OCI-LY3 (cell line): ENCODE measurements at regions not wholly inside any gene's neighbourhood (a gene's known extent, or its start where the extent isn't known, plus 50 kb on each side); places are given as distances from the start of the nearest gene placed in this dataset.
A peak's percentile ranks its signal among the peaks of the same experiment; 100 is the strongest.

ENCODE experiments used
- H2AFZ ChIP-seq: fragments of 200-600, 300-600 bp; shearing (Covaris generic); 2 replicates; pipeline ENCODE4 v1.6.0; 2014; ENCODE audit warnings: antibody characterized with exemption, low read depth, low read length
- H3K27ac ChIP-seq: fragments of 200-600, 300-600 bp; sonication (generic); 2 replicates; pipeline ENCODE4 v1.5.1; 2014; ENCODE audit warnings: mild to moderate bottlenecking, low read length, moderate library complexity, mixed read lengths
- H3K27me3 ChIP-seq: fragments of 200-600, 300-600 bp; sonication (generic); 2 replicates; pipeline ENCODE4 v1.6.1; 2014; ENCODE audit warnings: low read depth, low read length, mixed read lengths
- H3K36me3 ChIP-seq: fragments of 200-600, 300-600 bp; sonication (generic); replicated peaks from 2 replicates; pipeline ENCODE3; 2014; ENCODE audit warnings: low read depth, low read length, mixed read lengths
- H3K4me1 ChIP-seq: fragments of 300-600, 200-600 bp; sonication (generic); 2 replicates; pipeline ENCODE4 v1.6.1; 2014; ENCODE audit warnings: low read length, mixed read lengths
- H3K4me2 ChIP-seq: fragments of 200-600, 300-600 bp; sonication (generic); 2 replicates; pipeline ENCODE4 v1.6.1; 2014; ENCODE audit warnings: low read length, mixed read lengths
- H3K4me3 ChIP-seq: fragments of 300-600, 200-600 bp; sonication (generic); 2 replicates; pipeline ENCODE4 v1.5.1; 2014; ENCODE audit warnings: antibody characterized with exemption, mild to moderate bottlenecking, low read length, moderate library complexity
- H3K79me2 ChIP-seq: fragments of 300-600, 200-600 bp; shearing (Covaris generic); 2 replicates; pipeline ENCODE4 v1.6.1; 2014; ENCODE audit warnings: mild to moderate bottlenecking, low read length, mixed read lengths
- H3K9ac ChIP-seq: fragments of 300-600, 200-600 bp; shearing (Covaris generic); 2 replicates; pipeline ENCODE4 v1.6.0; 2014; ENCODE audit warnings: mild to moderate bottlenecking, low read length, moderate library complexity
- H3K9me3 ChIP-seq: fragments of 200-600, 300-600 bp; shearing (Covaris generic); 2 replicates; pipeline ENCODE4 v1.6.1; 2014; ENCODE audit warnings: low read length, mixed read lengths; ENCODE audit not compliant: insufficient read depth
- H4K20me1 ChIP-seq: fragments of 200-600, 300-600 bp; sonication (generic); 2 replicates; pipeline ENCODE4 v1.6.1; 2016; ENCODE audit warnings: low read length, mixed read lengths; ENCODE audit not compliant: insufficient read depth
- EZH2phosphoT487 ChIP-seq: fragments of 200-600 bp; shearing (Covaris generic); IDR thresholded peaks from 2 replicates; pipeline ENCODE4 v1.6.1; 2018; ENCODE audit warnings: antibody characterized with exemption, mixed run types, low read depth
- TF ChIP-seq, protein P1 (sequence below): fragments of 200-600, 300-600 bp; sonication (generic); IDR thresholded peaks from 2 replicates; pipeline ENCODE4 v1.5.1; 2014; ENCODE audit warnings: antibody characterized with exemption, low read length, low read depth

DNA sequence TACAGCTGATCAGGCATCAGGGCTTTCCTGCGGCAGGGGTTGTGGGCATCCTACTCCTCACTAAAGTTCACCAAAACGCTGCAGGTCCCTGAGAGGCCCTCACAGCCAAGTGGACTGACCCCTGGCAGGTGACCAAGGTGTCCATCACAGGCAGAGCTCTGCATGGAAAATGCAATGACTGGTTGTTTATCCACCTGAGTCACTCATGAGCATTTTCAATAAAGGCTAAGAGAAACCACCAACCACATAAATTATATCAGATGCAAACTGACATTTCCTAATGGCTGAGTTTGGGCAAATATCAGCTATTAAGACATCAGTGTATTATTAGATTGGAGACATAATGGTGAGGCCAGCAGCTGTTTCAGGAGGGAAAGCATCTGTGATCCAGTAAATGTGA lies 152.7 kb upstream of the SYNDIG1 start:
- Histone ChIP-seq H3K9me3 (no peaks in the 10 kb centered on the region), H3K4me2 (peak overlapping the region; percentile 62), H3K27ac (no peak overlapping the region), H3K79me2 (no peaks in the 10 kb centered on the region), H3K9ac (no peak overlapping the region), H3K4me3 (no peak overlapping the region), H3K4me1 (peaks cover 29% of the 10 kb centered on the region), H3K27me3 (peaks cover 23% of the 10 kb centered on the region; the same call in 1 of the 2 replicates), H4K20me1 (no peaks in the 10 kb centered on the region), H3K36me3 (no peaks in the 10 kb centered on the region), H2AFZ (no peak overlapping the region)
- TF ChIP-seq EZH2phosphoT487: no peak
- TF ChIP-seq, protein P1, sequence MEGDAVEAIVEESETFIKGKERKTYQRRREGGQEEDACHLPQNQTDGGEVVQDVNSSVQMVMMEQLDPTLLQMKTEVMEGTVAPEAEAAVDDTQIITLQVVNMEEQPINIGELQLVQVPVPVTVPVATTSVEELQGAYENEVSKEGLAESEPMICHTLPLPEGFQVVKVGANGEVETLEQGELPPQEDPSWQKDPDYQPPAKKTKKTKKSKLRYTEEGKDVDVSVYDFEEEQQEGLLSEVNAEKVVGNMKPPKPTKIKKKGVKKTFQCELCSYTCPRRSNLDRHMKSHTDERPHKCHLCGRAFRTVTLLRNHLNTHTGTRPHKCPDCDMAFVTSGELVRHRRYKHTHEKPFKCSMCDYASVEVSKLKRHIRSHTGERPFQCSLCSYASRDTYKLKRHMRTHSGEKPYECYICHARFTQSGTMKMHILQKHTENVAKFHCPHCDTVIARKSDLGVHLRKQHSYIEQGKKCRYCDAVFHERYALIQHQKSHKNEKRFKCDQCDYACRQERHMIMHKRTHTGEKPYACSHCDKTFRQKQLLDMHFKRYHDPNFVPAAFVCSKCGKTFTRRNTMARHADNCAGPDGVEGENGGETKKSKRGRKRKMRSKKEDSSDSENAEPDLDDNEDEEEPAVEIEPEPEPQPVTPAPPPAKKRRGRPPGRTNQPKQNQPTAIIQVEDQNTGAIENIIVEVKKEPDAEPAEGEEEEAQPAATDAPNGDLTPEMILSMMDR: no peak

DNA sequence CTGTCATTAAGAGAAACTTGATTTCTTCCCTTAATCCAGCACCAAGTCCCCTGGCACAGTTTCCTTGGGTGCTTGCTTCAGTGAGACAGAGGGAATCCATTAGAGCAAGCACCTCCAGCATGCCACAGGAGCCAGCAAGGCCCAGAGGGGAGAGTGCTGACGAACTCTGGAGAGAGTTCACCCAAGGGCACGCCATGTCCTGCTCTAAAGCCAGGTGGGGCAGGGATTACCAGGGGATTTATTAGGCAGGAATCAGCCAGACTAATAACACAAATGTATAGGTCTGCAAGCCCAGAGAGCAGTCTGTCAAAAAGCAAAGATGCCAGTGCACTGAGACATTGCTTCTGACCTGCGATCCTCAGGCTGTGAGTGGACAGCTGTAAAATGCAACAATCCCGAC lies 155.4 kb upstream of the SYNDIG1 start:
- H3K27ac ChIP-seq: no peak overlapping the region
- H3K9ac ChIP-seq: no peak overlapping the region
- no peaks in the 10 kb centered on the region for H3K36me3 ChIP-seq
- H3K27me3 ChIP-seq: peaks cover 43% of the 10 kb centered on the region
- no peaks in the 10 kb centered on the region for H3K9me3 ChIP-seq
- no peak overlapping the region for H2AFZ ChIP-seq
- H3K4me1 ChIP-seq: peaks cover 28% of the 10 kb centered on the region
- H3K4me3 ChIP-seq: no peak overlapping the region
- H3K79me2 ChIP-seq: no peaks in the 10 kb centered on the region
- TF ChIP-seq, protein P1: no peak
- TF ChIP-seq EZH2phosphoT487: no peak
- H4K20me1 ChIP-seq: no peaks in the 10 kb centered on the region
- no peak overlapping the region for H3K4me2 ChIP-seq

DNA sequence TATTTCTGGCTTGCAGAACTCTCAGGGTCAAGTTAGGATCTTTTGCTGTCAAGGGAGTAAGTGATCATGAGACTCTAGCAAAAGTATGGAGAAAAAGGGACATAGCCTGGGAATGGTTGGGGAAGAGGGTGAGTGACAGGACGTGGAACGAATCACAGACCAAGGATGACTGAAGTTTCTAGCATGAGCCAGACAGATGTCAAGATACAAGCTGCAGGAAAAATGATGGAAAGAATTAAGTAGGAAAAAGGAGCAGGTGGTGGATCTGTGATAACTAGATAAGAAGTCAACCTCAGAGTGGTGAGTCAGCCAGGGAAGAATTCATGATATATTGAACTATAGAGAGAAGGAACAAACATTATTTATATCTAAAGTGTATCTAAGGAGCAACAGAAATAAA lies 159.8 kb upstream of the SYNDIG1 start:
- no peaks in the 10 kb centered on the region for H3K9me3 ChIP-seq
- H3K4me1 ChIP-seq: peaks cover 9% of the 10 kb centered on the region
- H3K36me3 ChIP-seq: no peaks in the 10 kb centered on the region
- H3K4me2 ChIP-seq: no peak overlapping the region
- H4K20me1 ChIP-seq: no peaks in the 10 kb centered on the region
- H3K27me3 ChIP-seq: peaks cover 47% of the 10 kb centered on the region
- H3K27ac ChIP-seq: no peak overlapping the region
- no peak overlapping the region for H3K4me3 ChIP-seq
- no peak overlapping the region for H3K9ac ChIP-seq
- no peaks in the 10 kb centered on the region for H3K79me2 ChIP-seq
- no peak for TF ChIP-seq EZH2phosphoT487
- TF ChIP-seq, protein P1: no peak
- no peak overlapping the region for H2AFZ ChIP-seq

DNA sequence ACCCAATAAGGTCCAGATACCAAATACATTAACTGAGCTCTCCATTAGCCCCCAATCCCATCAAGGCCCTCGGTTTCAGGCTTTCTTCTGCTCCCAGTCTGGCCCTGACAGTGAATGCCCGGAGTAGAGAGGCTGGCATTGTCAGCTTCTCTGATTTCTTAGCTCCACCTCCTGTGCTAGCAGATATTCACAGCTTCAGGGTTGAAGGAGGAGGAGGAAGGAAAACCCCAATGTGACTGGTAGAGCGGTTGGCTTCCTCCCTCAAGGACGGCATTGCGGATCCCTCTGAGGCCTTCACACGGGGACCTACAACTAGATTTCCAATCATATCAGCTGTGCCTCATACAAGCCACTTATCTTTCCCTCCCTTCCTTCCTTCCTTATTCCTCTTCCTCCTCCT lies 164.1 kb upstream of the SYNDIG1 start:
- Histone ChIP-seq H3K9ac (no peak overlapping the region), H4K20me1 (no peaks in the 10 kb centered on the region), H3K9me3 (no peaks in the 10 kb centered on the region), H3K27ac (no peak overlapping the region), H3K27me3 (peaks cover 12% of the 10 kb centered on the region), H3K4me3 (no peak overlapping the region), H3K36me3 (no peaks in the 10 kb centered on the region), H2AFZ (0 out of 2 replicates have a peak overlapping the region, but pooled peaks have one; percentile 4), H3K4me2 (no peak overlapping the region), H3K4me1 (peaks cover 15% of the 10 kb centered on the region), H3K79me2 (no peaks in the 10 kb centered on the region)
- no peak for TF ChIP-seq EZH2phosphoT487
- TF ChIP-seq, protein P1: no peak
